SK-N-MC (cell line): ENCODE measurements at regions not wholly inside any gene's neighbourhood (a gene's known extent, or its start where the extent isn't known, plus 50 kb on each side); places are given as distances from the start of the nearest gene placed in this dataset.

Experiments used
- EZH2 ChIP-seq: fragments of 200-600 bp; sonication (generic); IDR thresholded peaks from one replicate; pipeline ENCODE4 v1.6.1; 2017; ENCODE audit warnings: antibody characterized with exemption
- FOXP2 ChIP-seq: optimal IDR thresholded peaks from 2 replicates; pipeline ENCODE3; 2011; ENCODE audit warnings: mild to moderate bottlenecking, moderate library complexity; ENCODE audit not compliant: insufficient read depth; ENCODE audit errors: extremely low read length, control extremely low read depth
- POLR2AphosphoS5 ChIP-seq: IDR thresholded peaks from 2 replicates; pipeline ENCODE4 v1.6.1; 2012; ENCODE audit warnings: mild to moderate bottlenecking, low read depth, low read length, borderline replicate concordance

- no peak for TF ChIP-seq FOXP2
- TF ChIP-seq POLR2AphosphoS5, result no peak
- TF ChIP-seq EZH2, result no peak
These were observed 73.8 kb upstream of the CAV2 start for GRCh38 chr7:116425647-116426209.
